Central memory CD8-positive, alpha-beta T cell (primary cell): ENCODE measurements at regions not wholly inside any gene's neighbourhood (a gene's known extent, or its start where the extent isn't known, plus 50 kb on each side); places are given as distances from the start of the nearest gene placed in this dataset.

Experiments used
- ATAC-seq: fragments of 150-1000 bp; cut with Tn5 transposase; replicated peaks from 2 replicates; pipeline ENCODE4 v1.10.0; 2022; ENCODE audit warnings: mild to moderate bottlenecking, moderate FRiP score, moderate number of reproducible peaks; ENCODE audit not compliant: poor library complexity, severe bottlenecking; ENCODE audit errors: extremely low read depth
- DNase-seq, 2 donors: peaks; one replicate each; pipeline ENCODE4 v3.0.0; 2021; ENCODE audit warnings: low spot score in 2 of 2
- H3K27ac Mint-ChIP-seq: one replicate; pipeline ENCODE4 v1.8.0; 2022; ENCODE audit warnings: low read depth, mild to moderate bottlenecking, moderate library complexity, mixed read lengths
- H3K27me3 Mint-ChIP-seq: one replicate; pipeline ENCODE4 v1.8.0; 2022; ENCODE audit warnings: mixed read lengths
- H3K36me3 Mint-ChIP-seq: one replicate; pipeline ENCODE4 v1.8.0; 2022; ENCODE audit warnings: mild to moderate bottlenecking, moderate library complexity, mixed read lengths; ENCODE audit not compliant: insufficient read depth
- H3K4me1 Mint-ChIP-seq: one replicate; pipeline ENCODE4 v1.8.0; 2022; ENCODE audit warnings: mixed read lengths
- H3K4me3 Mint-ChIP-seq: one replicate; pipeline ENCODE4 v1.8.0; 2022; ENCODE audit warnings: mild to moderate bottlenecking, moderate library complexity, mixed read lengths
- H3K9me3 Mint-ChIP-seq: one replicate; pipeline ENCODE4 v1.8.0; 2022; ENCODE audit warnings: mixed read lengths

GRCh38 chr14:31947076-31947475, 130.0 kb upstream of the ARHGAP5 start:
- ATAC-seq (no peak), DNase-seq (no peak)
- Mint-ChIP-seq H3K27me3 (peaks cover 9% of the 10 kb centered on the region), H3K9me3 (no peaks in the 10 kb centered on the region), H3K36me3 (peaks cover 1% of the 10 kb centered on the region), H3K4me1 (peaks cover 7% of the 10 kb centered on the region), H3K27ac (no peak overlapping the region), H3K4me3 (no peak overlapping the region)

GRCh38 chr14:31947680-31948595, 129.2 kb upstream of the ARHGAP5 start:
- DNase-seq (no peak), ATAC-seq (peak; percentile 52)
- Mint-ChIP-seq H3K4me3 (no peak overlapping the region), H3K36me3 (peaks cover 1% of the 10 kb centered on the region), H3K27ac (no peak overlapping the region), H3K9me3 (no peaks in the 10 kb centered on the region), H3K27me3 (peaks cover 14% of the 10 kb centered on the region), H3K4me1 (peaks cover 7% of the 10 kb centered on the region)

GRCh38 chr14:31949709-31950108, 127.4 kb upstream of the ARHGAP5 start:
- H3K4me3 Mint-ChIP-seq, result no peak overlapping the region
- H3K36me3 Mint-ChIP-seq, result peaks cover 1% of the 10 kb centered on the region
- H3K4me1 Mint-ChIP-seq, result peaks cover 6% of the 10 kb centered on the region
- peaks cover 14% of the 10 kb centered on the region for H3K27me3 Mint-ChIP-seq
- H3K9me3 Mint-ChIP-seq, result no peaks in the 10 kb centered on the region
- no peak for DNase-seq
- no peak overlapping the region for H3K27ac Mint-ChIP-seq
- no peak for ATAC-seq

GRCh38 chr14:31950331-31950730, 126.8 kb upstream of the ARHGAP5 start:
- ATAC-seq, result no peak
- Mint-ChIP-seq H3K4me3 (no peak overlapping the region), H3K36me3 (peaks cover 1% of the 10 kb centered on the region)

GRCh38 chr14:31950764-31951637, 126.1 kb upstream of the ARHGAP5 start:
- H3K36me3 Mint-ChIP-seq, result peaks cover 1% of the 10 kb centered on the region
- H3K27me3 Mint-ChIP-seq, result peaks cover 14% of the 10 kb centered on the region
- no peak for DNase-seq
- no peak for ATAC-seq
- H3K4me3 Mint-ChIP-seq, result no peak overlapping the region
- no peaks in the 10 kb centered on the region for H3K9me3 Mint-ChIP-seq
- no peak overlapping the region for H3K27ac Mint-ChIP-seq
- H3K4me1 Mint-ChIP-seq, result no peaks in the 10 kb centered on the region

More at GRCh38 chr14:31950331-31950730, 126.8 kb upstream of the ARHGAP5 start:
- H3K27ac Mint-ChIP-seq, result no peak overlapping the region
- no peaks in the 10 kb centered on the region for H3K9me3 Mint-ChIP-seq
- H3K4me1 Mint-ChIP-seq, result no peaks in the 10 kb centered on the region
- DNase-seq, result no peak
- H3K27me3 Mint-ChIP-seq, result peaks cover 14% of the 10 kb centered on the region

- Mint-ChIP-seq H3K9me3 (no peaks in the 10 kb centered on the region), H3K27ac (no peak overlapping the region), H3K27me3 (peaks cover 15% of the 10 kb centered on the region), H3K36me3 (peaks cover 1% of the 10 kb centered on the region), H3K4me3 (no peak overlapping the region), H3K4me1 (no peaks in the 10 kb centered on the region)
- ATAC-seq (no peak), DNase-seq (no peak)
Measured at GRCh38 chr14:31951638-31951964, 125.5 kb upstream of the ARHGAP5 start.

GRCh38 chr14:31952573-31952972, 124.5 kb upstream of the ARHGAP5 start:
- Mint-ChIP-seq H3K27me3 (peaks cover 21% of the 10 kb centered on the region), H3K9me3 (no peaks in the 10 kb centered on the region), H3K4me1 (no peaks in the 10 kb centered on the region), H3K4me3 (no peak overlapping the region), H3K36me3 (peaks cover 1% of the 10 kb centered on the region), H3K27ac (no peak overlapping the region)
- ATAC-seq (no peak), DNase-seq (no peak)

GRCh38 chr14:31953210-31953609, 123.9 kb upstream of the ARHGAP5 start:
- no peak for DNase-seq
- Mint-ChIP-seq H3K36me3 (peaks cover 1% of the 10 kb centered on the region), H3K4me1 (no peaks in the 10 kb centered on the region), H3K9me3 (no peaks in the 10 kb centered on the region), H3K27ac (no peak overlapping the region), H3K27me3 (peaks cover 21% of the 10 kb centered on the region), H3K4me3 (no peak overlapping the region)
- no peak for ATAC-seq

- DNase-seq (no peak), ATAC-seq (no peak)
- peaks cover 22% of the 10 kb centered on the region for H3K27me3 Mint-ChIP-seq
- H3K4me3 Mint-ChIP-seq, result no peak overlapping the region
- no peaks in the 10 kb centered on the region for H3K4me1 Mint-ChIP-seq
- H3K9me3 Mint-ChIP-seq, result no peaks in the 10 kb centered on the region
- H3K36me3 Mint-ChIP-seq, result peaks cover 1% of the 10 kb centered on the region
- H3K27ac Mint-ChIP-seq, result no peak overlapping the region
Measured at GRCh38 chr14:31954991-31955390, 122.1 kb upstream of the ARHGAP5 start.

- DNase-seq (no peak), ATAC-seq (no peak)
- no peak overlapping the region for H3K4me3 Mint-ChIP-seq
- no peaks in the 10 kb centered on the region for H3K4me1 Mint-ChIP-seq
- H3K9me3 Mint-ChIP-seq, result peaks cover 6% of the 10 kb centered on the region
- no peak overlapping the region for H3K27ac Mint-ChIP-seq
- H3K36me3 Mint-ChIP-seq, result peaks cover 1% of the 10 kb centered on the region
- H3K27me3 Mint-ChIP-seq, result peaks cover 30% of the 10 kb centered on the region
Measured at GRCh38 chr14:31955936-31956579, 121.0 kb upstream of the ARHGAP5 start.

- Mint-ChIP-seq H3K9me3 (peaks cover 6% of the 10 kb centered on the region), H3K4me1 (no peaks in the 10 kb centered on the region), H3K4me3 (no peak overlapping the region), H3K36me3 (no peaks in the 10 kb centered on the region), H3K27ac (no peak overlapping the region), H3K27me3 (peaks cover 17% of the 10 kb centered on the region)
- no peak for ATAC-seq
- no peak for DNase-seq
Measured at GRCh38 chr14:31957565-31957964, 119.5 kb upstream of the ARHGAP5 start.

- Mint-ChIP-seq H3K27me3 (peaks cover 17% of the 10 kb centered on the region), H3K36me3 (no peaks in the 10 kb centered on the region), H3K9me3 (peaks cover 6% of the 10 kb centered on the region), H3K4me1 (no peaks in the 10 kb centered on the region), H3K27ac (no peak overlapping the region), H3K4me3 (no peak overlapping the region)
- ATAC-seq (no peak), DNase-seq (no peak)
Measured at GRCh38 chr14:31960039-31960438, 117.1 kb upstream of the ARHGAP5 start.
